ENCODE measurements at regions not wholly inside any gene's neighbourhood (a gene's known extent, or its start where the extent isn't known, plus 50 kb on each side); places are given as distances from the start of the nearest gene placed in this dataset.

DNA sequence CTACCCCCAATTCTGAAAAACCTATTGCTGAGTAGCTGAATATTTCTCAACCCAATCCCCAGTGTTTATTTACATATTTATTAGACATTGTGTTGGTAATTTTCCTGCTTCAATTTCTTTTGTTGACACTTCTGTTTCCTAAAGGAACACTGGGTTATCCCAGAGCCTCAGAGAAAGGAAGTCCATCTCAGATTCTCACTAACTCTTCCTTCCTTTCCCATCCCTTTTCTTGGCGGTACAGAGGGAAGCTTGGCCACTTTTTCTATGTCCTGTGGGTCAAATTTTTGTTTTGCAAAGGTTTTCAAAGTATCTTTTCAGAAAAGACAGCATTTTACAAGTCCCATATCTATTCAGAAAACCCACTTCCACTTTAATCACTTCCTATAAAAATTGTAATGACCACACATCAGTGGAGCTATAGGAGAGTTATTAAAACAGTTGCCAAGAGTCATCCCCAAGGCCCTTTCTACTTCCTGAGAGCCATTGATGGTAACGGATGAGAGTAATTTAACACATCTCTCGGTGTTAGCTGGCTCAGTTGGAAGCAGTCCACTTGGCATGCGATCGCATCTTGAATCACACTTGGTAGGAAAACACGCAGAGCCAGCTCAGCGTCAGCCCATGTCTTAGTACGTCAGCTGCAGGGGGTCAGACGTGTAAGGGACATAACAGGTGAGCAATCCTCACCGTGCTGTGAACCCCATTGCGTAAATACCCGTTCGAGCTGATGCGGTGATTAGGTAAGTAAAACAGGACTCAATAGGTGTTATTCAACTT is 231.1 kb upstream of the ADARB2 start:
- DNase-seq, result no peak

DNA sequence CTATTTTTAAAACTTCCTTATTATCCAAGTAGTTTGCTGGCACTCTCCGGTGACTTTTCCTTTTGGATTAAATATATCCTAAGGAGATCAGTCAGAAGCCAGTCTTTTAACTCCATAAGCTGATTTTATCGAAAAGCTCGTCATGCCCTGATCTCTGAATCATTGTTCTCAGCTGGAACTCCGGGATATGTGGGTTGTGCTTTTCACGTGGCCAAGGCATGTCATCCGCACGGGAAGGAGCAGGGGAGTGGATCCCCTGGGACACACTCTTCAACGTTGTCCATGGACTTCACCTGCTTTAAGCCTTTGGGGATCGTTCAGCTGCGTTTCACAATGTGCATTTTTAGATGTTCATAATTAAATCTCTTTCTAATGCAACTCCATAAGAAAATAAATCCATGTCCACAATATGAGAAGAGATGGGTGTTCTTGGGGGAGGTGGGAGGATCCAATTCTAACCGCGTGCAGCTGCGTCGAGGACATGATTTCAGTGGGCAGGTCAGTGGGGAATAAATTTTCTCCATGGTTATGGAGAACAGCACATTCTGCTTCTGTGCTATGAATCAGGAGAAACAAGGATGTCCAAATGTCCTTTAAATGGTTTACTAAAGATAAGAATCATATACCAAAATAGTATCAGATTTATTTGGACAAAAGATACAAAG is 229.5 kb upstream of the ADARB2 start:
- DNase-seq, result no peak

DNA sequence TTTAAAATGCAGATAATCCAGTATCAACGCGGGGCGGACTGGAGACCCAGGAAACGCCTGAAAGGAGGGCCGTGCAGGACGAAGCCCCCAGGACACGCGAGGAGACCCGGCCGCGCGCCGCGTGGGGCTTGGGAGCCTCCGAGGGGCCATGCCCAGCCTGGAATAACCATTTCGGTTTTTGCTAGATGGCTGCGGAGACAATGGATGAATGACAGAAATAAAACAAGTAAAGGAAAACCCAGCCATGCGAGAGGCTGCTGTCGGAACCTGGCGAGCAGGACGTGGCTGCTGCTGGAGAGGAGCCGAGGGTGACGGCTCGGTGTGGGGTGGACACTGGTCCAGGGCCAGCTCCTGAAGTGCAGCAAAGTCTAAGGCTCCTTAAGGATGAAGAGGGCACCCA is 227.2 kb upstream of the ADARB2 start:
- no peak for DNase-seq

DNA sequence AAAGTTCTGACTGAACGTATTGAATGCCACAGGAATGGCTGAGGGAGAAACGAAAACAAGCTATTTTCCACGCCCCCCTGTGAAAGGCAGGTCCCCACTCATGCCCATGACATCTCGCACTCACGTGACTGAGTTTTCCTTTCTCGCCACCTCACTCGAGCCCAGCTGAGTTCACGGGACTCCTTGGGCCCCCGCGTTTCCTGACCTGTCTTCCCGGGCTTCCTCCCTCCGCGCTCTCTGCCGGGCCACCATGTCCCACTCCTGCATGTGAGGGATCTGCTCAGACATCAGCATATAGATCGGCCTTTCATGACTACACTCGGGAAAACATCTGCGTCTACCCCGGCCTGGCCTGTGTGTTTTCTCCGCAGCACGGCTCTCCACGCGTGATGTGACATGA is 226.0 kb upstream of the ADARB2 start:
- no peak for DNase-seq

DNA sequence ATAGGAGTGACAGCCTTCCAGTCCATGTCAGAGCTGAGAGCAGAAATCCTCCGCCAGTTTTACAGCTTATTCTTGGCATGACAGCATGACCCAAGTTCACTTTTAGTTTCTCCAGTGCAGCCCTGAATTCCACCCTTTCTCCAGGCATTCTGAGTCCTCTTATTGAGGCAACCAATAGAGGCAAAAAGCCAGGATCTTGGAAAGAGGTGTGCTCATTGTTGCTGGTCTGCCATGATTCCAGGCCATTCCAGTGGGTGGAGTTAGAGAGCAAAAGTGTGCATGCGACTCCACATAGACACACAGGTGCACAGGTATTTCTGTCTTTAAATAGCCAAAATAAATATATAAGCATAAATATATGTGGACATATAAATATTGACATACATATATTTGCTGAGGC is 224.7 kb upstream of the ADARB2 start:
- no peak for DNase-seq

DNA sequence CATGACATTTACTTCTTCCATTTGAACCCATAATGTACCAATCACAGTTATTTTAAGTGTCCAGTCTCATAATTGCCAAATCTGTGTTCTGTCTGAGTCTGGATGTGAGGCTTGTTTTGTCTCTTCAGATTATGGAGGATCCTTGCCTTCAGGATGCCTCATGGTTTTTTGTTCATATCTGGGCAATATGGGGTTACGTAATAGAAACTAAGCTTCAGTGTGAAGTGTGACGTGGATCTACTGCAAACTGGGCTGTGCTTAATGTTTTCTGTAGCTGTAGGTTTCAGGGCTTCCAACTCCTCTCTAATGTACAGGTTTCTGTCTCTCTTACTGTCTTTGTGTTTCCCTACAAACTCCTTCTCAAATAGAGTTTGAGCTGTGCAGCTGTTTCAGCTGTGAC is 223.7 kb upstream of the ADARB2 start:
- no peak for DNase-seq

DNA sequence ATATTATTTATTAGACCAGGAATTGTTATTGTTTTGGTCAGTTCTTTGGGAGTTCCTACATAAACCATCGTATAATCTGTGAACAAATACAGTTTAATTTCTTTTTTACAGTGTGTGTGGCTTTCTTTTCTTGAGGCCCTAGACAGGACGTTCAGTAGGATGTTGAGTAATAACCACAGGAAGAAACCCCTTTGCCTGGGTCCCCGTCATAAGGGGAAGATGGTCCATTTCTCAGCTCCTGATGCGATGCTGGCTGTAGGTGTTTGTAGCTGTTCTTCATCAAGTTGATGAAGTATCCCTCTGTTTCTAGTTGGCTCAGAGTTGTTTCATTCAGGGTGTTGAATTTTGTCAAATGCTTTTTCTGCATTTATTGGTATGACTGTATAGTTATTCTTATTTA is 219.7 kb upstream of the ADARB2 start:
- DNase-seq, result no peak

DNA sequence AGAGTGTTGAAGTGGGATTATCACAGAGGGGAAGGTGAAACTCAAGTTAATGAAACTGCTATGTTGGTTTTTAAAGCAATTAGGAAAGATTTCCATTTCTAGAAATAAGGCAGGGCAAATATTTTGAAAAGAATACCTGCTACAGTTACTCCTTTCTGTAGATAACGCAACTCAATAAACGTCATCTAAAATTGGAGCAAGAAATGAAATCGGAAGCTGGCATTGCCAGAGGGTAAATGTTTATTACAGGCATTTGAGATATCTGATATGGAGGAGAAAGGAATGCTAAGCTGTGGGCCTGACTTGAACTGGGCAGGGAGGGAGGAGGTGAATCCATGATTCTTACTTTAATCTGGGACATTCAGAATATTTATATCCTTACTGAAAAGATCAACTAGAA is 217.0 kb upstream of the ADARB2 start:
- no peak for DNase-seq

DNA sequence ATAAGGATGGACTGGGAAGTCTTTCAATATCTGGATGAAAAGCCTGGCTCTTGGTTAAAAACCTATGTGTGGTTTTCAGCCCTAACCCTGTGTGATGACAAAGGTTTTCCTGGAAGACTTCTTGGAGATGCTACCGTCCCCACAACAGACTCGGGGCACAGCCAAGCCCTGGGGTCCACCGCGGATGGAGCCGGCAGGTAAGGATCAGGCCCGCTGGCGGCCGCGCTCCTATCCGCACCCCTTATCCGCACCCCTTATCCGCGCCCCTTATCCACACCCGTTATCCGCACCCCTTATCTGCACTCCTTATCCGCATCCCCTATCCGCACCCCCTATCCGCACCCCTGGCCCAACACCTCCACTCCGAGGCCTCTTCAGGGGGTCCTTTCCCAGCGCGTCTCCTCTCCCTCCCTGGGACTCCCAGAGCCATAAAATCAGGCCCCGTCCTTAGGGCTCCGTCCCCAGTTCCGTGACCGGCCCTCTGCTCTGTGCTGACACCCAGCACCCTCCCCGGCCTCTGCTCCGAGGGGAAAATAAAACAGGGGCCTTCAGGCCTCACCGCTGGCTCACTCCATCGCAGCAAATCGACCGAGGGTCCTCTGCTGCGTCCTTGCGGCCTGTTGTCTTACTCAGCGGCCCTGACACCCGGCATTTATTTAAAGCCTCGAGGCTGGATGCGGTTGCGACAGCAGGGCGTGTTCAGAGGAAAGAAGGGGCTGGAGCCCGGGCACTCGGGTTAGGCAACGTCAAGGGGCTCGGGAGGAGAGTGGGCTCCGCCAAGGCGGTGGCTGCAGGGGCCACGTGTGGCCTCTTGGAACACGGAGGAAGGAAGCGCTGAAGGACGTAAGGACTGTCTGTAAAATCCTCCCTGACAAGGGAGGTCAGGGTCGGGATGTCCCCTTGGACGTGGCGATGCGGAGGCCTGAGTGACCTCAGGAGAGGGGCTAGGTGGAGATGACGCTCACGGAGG is 215.1 kb upstream of the ADARB2 start:
- DNase-seq, result no peak

DNA sequence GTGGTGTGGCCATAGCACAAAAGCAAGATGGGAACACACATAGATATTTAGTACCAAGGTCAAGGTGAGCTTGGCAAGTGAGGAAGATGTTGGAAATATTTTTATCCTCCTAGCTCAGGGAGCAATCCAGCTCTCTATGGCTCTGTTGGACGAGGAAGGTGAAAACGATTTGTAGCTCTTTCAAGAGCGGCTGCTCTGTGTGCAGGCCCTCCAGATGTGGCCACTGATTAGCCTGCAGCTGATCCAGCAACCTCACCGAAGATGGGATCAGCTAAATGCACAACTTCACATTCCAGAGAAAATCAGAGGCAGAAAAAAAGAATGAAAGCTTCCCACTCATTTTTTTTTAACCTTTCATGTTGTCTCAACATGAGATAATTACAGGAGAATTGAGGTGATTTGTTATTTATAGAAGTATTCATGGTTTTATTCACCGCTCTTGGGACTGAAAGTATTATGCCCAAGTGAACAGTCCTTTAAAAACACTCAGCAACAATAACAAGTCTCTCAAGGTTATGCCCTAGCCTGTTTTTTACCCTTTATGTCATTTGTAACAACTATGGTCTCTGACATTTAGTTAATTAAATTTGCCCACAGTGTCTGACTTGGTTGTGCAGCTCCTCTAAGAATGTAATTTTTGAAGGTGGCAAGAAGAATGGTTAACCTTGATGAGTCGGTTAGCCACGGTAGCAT is 213.6 kb upstream of the ADARB2 start:
- DNase-seq, result no peak

DNA sequence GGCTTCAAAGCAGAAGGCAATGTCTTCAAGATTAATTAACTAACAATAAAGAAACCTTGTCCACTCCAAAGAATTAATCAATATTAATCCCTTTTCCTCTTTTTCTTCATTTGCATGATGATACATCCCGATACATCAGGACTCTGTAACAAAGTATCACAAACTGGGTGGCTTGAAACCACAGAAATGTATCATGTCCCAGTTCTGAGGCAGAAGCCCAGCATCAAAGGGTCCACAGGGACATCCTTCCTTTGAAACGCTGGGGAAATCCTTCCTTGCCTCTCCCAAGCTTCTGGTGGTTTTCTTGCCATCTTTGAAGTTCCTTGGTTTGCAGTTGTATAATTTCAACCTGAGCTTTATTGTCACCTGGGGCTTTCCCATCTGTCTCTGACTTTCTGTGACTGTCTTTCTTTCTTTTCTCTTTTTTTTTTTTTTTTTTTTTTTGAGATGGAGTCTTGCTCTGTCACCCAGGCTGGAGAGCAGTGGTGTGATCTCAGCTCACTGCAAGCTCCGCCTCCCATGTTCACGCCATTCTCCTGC is 210.2 kb upstream of the ADARB2 start:
- DNase-seq, result no peak

DNA sequence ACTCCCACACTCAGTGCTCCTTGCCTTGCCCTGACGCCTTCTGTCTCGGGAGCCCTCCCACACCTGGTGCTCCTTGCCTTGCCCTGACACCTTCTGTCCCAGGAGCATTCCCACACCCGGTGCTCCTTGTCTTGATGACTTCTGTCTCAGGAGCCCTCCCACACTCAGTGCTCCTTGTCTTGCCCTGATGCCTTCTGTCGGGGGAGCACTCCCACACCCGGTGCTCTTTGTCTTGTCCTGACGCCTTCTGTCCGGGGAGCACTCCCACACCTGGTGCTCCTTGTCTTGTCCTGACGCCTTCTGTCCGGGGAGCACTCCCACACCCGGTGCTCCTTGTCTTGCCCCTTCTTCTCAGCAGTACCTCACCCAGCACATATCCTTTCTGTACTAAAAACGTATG is 207.2 kb upstream of the ADARB2 start:
- no peak for DNase-seq

DNA sequence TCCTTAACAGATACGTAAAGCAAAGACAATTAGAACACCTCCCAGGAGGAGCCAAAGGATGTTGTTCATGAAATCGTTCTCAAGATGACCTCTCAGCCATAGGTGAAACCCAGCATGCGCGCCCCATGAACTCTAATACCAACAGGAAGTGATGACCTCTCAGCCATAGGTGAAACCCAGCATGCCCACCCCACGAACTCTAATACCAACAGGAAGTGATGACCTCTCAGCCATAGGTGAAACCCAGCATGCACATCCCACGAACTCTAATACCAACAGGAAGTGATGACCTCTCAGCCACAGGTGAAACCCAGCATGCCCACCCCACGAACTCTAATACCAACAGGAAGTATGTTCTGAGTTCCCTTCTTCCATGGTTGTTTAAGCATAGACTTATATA is 205.2 kb upstream of the ADARB2 start:
- no peak for DNase-seq

DNA sequence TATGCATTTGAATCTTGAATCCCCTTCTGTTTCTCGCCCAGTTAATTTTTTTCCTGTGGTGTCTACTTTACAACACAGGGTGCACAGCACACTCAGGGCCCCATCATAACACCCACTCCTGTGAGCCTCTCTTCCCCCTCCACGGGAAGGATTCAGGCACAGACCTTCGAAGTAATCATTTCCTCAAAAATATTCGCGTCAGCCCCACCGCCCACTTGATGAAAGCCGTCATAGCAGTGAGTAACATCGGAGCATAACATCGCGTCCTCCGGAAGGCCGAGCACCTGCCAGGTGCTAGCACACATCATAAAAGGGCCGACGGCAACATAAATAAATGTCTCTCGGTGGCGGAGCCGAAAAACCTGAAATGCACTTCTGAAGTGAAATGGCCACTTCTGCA is 201.7 kb upstream of the ADARB2 start:
- no peak for DNase-seq

DNA sequence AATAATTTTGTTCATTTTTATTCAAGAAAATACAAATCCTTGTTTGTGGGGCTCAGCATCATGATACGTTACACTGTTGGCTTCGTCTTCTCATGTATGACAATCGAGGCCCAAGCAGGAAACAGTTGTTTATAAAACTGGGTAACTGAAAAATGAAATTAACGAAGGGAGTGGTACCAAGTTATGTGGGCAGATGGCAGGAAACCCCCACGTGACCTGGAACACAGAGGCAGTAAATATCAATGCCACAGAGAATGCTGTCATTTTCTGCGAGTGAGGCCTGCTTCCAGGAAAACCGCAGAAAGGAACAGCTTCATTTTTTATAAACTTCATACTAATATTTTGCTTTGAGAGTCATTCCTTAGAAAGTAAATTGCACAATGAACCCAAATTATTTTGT is 201.0 kb upstream of the ADARB2 start:
- no peak for DNase-seq

DNA sequence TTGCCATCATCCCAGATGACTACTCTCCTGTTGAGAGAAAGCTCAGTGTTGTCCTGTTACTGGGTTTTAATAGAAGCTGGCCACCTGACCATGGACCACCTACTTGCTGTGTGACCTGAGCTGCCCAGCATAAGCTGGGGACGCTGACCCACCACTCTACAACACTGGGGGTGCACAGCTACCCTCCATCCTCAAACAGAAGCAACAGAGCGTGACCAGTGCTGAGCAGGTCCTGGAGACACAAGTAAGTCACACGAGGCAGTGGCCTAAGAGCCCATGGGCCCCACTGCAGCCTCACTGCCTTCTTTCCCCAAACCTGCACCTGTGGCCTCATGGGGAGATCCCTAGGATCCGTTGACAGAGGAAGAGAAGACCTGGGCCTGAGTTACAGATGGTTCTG is 198.6 kb upstream of the ADARB2 start:
- DNase-seq, result no peak

DNA sequence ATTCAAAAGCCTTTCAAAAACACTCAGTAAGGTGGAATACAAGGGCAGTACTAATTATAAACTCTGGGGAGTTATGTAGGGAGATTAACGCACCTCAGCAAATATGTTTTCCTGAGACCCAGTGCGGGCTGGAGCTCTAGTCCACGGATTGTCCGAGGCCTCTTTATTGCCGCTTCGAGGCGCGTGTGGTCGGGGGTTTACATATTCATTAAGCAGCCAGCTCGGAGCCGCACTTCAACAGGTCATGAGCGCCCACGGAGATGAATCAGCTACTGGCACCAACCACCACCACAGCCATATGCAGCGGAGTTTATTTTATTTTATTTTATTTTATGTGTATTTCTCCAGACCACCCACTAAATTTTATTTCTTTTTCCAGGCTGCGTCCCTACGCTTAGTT is 195.9 kb upstream of the ADARB2 start:
- DNase-seq, result no peak

DNA sequence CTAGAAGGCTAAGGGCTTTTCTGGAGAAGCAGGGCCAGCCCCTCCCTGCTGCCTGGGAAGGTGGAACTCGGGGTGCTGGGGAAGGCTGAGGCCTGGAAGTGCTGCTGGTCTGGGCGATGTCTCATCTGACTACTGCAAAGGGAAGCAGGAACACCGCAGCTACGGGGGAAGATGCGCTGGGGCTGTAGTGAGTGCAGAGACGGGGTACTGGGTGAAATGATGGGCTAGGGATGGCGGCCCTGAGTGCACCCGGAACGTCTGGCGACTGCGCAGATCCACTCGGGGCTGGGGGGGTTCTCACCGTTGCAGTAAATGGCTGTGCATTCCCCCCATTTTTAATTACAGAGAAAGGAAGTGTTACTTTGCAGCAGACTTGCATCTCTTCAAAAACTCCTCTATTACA is 195.4 kb upstream of the ADARB2 start:
- no peak for DNase-seq

DNA sequence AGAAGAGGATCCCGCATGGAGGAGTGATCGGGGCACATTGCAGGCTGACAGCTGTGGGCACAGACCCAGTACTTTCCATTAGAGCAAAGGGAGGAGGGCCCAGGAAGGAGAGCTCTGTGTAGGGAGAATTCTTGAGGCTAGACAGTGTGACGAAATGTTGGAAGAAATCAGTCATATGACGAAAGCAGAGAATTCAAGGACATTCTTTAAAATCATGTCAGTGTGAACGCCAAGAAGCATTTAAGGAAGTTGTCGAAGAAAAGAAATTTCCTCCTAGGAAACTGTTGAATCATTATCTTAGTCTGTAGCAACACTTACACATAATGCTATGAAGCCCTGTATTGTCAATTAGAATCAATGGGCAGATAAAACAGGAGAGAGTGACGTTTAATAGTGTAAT is 191.3 kb upstream of the ADARB2 start:
- DNase-seq, result no peak

DNA sequence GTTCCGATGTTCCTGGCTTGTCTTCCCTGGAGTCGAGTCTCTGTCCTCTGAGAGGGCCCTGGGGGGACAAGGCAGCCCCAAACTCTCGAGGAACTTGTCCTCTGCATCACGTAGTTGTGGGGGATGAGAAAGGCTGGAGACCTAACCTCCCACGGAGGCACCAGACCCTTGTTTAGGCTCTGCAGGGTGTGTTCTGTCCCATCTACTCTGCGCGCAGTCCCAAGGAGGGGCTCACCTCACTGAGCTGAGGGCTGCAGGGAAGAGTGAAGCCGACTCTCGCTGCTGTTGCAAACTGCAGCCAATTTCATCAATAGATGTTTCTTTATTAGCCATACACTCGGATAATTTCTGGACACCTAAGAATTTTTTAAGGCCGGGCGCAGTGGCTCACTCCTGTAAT is 186.7 kb upstream of the ADARB2 start:
- DNase-seq, result no peak

DNA sequence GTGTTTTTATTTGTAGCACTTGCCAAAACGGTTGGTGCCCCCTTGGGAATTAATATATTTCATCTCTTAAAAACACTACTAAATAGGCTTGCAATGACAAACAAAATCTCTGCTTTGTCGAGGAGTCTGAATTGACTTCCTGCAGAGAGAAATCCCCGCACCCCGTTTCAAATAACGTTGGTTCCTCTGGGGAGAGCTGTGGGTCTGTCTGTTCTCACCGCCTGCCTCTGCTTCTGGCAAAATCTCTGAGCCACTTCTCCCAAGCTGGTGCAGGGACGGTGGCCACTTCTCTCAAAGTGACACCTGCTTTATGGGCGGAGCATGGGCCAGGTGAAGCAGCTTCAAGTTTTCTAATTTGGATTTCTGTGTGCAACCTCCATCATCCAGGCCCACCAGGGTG is 186.3 kb upstream of the ADARB2 start:
- no peak for DNase-seq

DNA sequence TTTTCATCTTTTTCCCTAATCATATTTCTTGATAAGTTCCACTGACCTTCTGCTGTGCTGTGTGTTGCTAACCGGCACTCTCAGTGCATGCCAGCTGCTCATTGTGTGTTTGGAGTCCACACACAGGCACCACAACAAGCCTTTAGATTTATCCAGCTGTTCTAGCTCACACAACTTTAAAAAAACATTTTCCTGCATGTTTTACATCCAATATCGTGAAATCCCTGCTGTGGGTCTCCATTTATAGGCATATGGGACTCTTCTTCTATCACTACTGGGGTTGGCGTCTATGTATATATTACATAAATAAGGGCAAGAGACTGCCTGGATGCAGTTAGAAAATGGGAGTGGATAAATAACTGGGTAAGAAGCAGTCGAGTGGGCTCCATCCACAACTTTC is 183.6 kb upstream of the ADARB2 start:
- DNase-seq, result no peak

DNA sequence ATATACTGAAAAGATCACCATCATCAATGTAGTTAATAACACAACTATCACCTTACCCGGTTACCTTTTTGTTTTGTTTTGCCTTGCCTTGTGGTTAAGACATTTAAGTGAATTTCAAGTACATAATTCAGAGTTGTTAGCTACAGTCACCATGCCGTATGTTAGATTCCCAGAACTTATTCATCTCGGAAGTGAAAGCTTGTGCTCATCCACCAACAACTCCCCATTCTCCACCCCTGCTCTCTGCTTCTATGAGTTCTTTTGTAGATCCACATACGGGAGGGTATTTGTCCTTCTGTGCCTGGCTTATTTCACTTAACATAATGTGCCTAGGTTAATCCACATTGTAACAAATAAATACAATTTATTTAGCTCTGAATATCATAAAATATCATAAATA is 182.8 kb upstream of the ADARB2 start:
- no peak for DNase-seq

Measured in SHP77 (cell line).